IPS-18a (cell line): ENCODE measurements at regions not wholly inside any gene's neighbourhood (a gene's known extent, or its start where the extent isn't known, plus 50 kb on each side); places are given as distances from the start of the nearest gene placed in this dataset.
"Not testable (repeated sequence)": the region's sequence is repeated elsewhere in the genome, so short reads cannot be mapped to it uniquely, and the experiment has no call there.

ENCODE experiments used
- H3K27ac ChIP-seq: one replicate; pipeline ENCODE4 v1.5.1; 2013; ENCODE audit warnings: low read length
- H3K27me3 ChIP-seq: one replicate; pipeline ENCODE4 v1.6.1; 2013; ENCODE audit warnings: mild to moderate bottlenecking, low read length; ENCODE audit not compliant: control insufficient read depth, insufficient read depth
- H3K36me3 ChIP-seq: one replicate; pipeline ENCODE4 v1.6.1; 2013; ENCODE audit warnings: low read depth, low read length; ENCODE audit not compliant: control insufficient read depth
- H3K4me1 ChIP-seq: one replicate; pipeline ENCODE4 v1.6.1; 2013; ENCODE audit warnings: low read depth, low read length; ENCODE audit not compliant: control insufficient read depth
- H3K4me3 ChIP-seq: one replicate; pipeline ENCODE4 v1.5.1; 2013; ENCODE audit warnings: low read length
- H3K9ac ChIP-seq: one replicate; pipeline ENCODE4 v1.6.1; 2013; ENCODE audit warnings: mild to moderate bottlenecking, low read length, moderate library complexity
- H3K9me3 ChIP-seq: one replicate; pipeline ENCODE4 v1.6.1; 2013; ENCODE audit warnings: low read depth, low read length; ENCODE audit not compliant: control insufficient read depth

DNA sequence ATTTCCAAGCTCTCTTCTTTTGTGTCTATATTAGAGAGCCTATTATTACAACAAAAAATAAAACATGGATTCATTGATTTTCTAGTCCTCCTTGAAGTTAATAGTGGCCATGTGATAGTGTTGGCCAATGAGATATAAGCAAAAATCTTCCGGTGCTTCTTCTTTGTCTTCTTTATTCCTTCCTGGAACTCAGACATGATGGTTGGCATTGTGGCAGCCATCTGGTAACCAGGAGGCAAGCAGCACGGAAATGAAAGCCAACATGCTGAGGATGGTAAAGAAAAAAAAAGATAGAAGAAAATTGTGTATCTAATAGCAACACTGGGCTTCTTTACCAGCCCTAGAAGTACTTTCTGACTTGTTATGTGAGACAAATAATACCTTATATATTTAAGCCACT, 50.8 kb upstream of the SEL1L start:
- H3K36me3 ChIP-seq: no peaks in the 10 kb centered on the region
- no peaks in the 10 kb centered on the region for H3K4me1 ChIP-seq
- H3K4me3 ChIP-seq: no peak overlapping the region
- H3K27ac ChIP-seq: no peak overlapping the region
- no peaks in the 10 kb centered on the region for H3K9me3 ChIP-seq
- no peak overlapping the region for H3K9ac ChIP-seq
- H3K27me3 ChIP-seq: no peaks in the 10 kb centered on the region

DNA sequence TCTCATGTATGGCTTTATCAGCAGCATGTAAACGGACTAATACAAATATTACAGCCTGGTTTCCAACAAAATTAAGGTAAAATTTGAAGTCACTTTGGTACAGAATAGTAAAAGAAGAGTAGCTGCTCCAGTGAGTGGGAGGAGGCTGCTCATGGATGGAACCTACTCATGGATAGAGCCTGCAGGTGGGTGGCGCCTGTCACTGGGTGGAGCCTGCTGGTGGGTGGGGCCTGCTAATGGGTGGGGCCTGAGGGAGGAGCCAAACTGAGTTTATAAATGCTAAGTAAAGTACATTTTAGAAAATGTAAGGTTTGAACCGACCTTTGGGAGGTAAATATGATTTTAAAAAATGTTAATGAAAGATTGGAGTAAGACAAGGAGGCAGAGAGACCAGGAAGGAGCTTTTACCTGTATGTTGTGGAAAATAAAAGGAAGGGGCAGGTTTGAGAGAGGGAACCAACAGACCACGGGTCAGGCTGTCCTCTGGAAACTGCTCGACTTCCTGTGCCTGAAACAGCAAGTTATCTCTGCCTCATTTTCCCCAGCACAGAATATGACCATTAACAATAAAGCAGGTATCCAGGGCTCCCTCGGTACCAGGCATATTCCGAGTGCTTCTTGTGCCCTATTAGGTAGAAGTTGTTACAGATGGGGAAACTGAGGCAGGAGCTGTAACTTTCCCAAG, 55.9 kb upstream of the SEL1L start:
- Histone ChIP-seq H3K9ac (no peak overlapping the region), H3K4me3 (no peak overlapping the region), H3K4me1 (peaks cover 8% of the 10 kb centered on the region), H3K9me3 (no peaks in the 10 kb centered on the region), H3K36me3 (no peaks in the 10 kb centered on the region), H3K27me3 (no peaks in the 10 kb centered on the region), H3K27ac (no peak overlapping the region)

DNA sequence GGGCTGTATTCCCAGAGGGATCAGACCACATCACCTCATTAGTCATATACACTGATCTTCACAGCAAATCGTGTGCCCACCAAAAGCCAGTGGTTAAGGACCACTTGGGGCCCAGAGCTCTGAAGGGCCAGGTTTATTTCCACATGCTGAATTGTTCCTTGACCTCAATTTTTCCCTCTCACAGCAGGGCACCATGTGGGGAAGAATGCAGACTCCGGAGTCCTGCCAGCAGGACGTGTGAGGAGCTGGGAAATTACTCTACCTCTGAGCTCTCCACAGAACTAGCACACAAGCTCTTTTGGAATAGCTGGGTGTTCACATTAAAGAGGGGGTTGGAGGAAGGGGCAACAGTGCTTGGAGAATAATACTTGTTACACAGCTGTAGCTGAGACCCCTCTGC, 57.6 kb upstream of the SEL1L start:
- H3K4me3 ChIP-seq: no peak overlapping the region
- no peak overlapping the region for H3K27ac ChIP-seq
- H3K27me3 ChIP-seq: no peaks in the 10 kb centered on the region
- no peaks in the 10 kb centered on the region for H3K36me3 ChIP-seq
- H3K9ac ChIP-seq: no peak overlapping the region
- H3K4me1 ChIP-seq: peaks cover 8% of the 10 kb centered on the region
- H3K9me3 ChIP-seq: no peaks in the 10 kb centered on the region

DNA sequence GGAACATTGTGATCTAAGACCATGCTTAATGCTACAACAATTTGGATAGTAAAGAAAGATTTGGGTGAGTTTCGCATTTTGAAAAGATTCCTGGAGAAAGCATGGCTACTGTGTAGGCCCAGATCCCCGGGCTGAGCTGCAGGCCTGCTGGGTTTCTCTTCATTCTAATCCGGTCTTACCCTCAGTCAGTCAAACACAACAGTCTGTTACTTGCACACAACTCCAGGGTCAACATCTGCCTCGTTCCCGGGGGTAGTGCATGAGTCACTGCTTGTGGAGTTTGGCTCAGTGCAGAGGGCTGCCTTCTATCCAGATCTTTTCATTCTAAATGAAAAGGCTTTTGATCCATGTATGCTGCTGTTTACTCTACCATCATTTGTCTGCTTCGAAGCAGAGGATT, 60.4 kb upstream of the SEL1L start:
- Histone ChIP-seq H3K27me3 (no peaks in the 10 kb centered on the region), H3K4me3 (no peak overlapping the region), H3K27ac (no peak overlapping the region), H3K9me3 (no peaks in the 10 kb centered on the region), H3K4me1 (peaks cover 8% of the 10 kb centered on the region), H3K9ac (no peak overlapping the region), H3K36me3 (no peaks in the 10 kb centered on the region)

DNA sequence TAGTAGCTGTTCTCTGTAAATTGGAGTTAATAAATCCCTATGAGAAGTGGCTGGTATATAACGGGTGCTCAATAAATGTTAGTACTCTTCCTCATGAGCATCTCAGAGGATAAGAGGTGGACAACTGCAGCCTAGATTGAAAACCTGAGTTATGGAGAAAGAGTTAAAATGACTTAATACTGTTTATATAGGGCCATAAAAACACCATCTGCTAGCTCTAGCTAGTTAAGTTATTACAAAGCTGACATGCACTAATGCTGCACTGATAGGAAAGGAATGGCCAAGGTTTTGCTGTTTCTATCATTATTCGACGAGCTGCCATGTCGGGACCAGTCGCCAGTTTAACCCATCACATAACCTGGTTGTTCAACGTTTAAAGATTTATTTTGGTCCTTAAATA, 72.0 kb upstream of the SEL1L start:
- H3K9ac ChIP-seq: no peak overlapping the region
- no peak overlapping the region for H3K27ac ChIP-seq
- H3K9me3 ChIP-seq: no peaks in the 10 kb centered on the region
- H3K4me3 ChIP-seq: no peak overlapping the region
- H3K27me3 ChIP-seq: no peaks in the 10 kb centered on the region
- H3K4me1 ChIP-seq: no peaks in the 10 kb centered on the region
- H3K36me3 ChIP-seq: no peaks in the 10 kb centered on the region

DNA sequence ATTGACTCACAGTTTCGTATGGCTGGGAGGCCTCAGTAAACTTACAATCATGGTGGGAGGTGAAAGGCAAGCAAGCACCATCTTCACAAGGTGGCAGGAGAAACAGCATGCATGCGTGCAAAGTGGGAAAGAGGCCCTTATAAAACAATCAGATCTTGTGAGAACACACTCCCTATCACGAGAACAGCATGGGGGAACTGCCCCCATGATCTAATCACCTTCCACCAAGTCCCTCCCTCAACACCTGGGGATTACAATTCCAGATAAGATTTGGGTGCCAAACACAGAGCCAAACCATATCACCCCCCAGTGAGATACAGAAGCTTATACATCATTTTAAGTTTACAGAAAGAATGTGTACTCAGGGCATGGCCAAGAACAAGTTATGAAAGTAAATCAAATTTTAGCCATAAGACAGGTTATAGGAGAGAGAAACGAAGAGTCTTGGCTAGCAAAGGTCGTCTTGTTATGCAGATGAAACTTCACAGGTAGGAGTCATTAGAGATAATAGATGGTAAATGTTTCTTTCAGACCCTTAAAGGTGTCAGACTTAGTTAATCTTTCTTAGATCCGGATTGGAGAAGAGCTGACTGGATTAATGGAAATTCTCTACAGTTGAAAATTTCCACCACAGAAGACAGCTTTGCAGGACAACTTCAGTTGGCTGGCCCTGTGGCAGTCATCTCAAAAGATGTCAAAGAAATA, 79.8 kb upstream of the SEL1L start:
- H3K4me1 ChIP-seq: peaks cover 4% of the 10 kb centered on the region
- no peaks in the 10 kb centered on the region for H3K27me3 ChIP-seq
- H3K36me3 ChIP-seq: no peaks in the 10 kb centered on the region
- H3K9ac ChIP-seq: no peak overlapping the region
- no peak overlapping the region for H3K4me3 ChIP-seq
- H3K27ac ChIP-seq: no peak overlapping the region
- no peaks in the 10 kb centered on the region for H3K9me3 ChIP-seq

DNA sequence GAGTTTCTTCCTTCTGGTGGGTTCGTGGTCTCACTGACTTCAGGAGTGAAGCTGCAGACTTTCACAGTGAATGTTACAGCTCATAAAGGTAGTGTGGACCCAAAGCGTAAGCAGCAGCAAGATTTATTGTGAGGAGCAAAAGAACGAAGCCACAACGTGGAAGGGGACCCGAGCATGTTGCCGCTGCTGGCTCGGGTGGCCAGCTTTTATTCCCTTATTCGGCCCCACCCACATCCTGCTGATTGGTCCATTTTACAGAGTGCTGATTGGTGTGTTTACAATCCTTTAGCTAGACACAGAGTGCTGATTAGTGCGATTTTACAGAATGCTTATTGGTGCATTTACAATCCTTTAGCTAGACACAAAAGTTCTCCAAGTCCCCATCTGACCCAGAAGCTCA, 80.6 kb upstream of the SEL1L start:
- H3K9me3 ChIP-seq, H3K27ac ChIP-seq, H3K36me3 ChIP-seq, H3K4me3 ChIP-seq, H3K27me3 ChIP-seq, H3K4me1 ChIP-seq, H3K9ac ChIP-seq: not testable (repeated sequence)

DNA sequence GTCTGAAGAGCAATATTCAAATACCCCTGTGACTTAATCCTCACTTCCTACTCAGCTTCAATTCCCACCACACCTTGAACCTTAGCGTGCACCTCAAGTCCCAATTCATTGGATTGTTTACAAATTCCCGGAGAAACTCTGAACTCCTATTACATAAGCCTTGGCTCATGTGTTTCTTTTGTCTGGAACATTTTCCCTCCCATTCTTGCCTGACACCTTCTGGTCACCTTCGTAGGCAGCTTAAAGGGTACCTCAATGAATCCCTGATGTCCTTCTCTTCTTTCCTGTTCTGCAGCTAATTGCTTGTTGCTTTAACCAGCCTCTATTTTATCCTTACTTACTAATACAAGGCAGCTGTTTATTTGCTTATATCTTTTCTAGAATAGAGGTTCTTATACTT, 85.0 kb upstream of the SEL1L start:
- no peak overlapping the region for H3K4me3 ChIP-seq
- H3K27ac ChIP-seq: no peak overlapping the region
- H3K27me3 ChIP-seq: no peaks in the 10 kb centered on the region
- H3K4me1 ChIP-seq: peaks cover 3% of the 10 kb centered on the region
- no peaks in the 10 kb centered on the region for H3K36me3 ChIP-seq
- H3K9ac ChIP-seq: no peak overlapping the region
- no peaks in the 10 kb centered on the region for H3K9me3 ChIP-seq

DNA sequence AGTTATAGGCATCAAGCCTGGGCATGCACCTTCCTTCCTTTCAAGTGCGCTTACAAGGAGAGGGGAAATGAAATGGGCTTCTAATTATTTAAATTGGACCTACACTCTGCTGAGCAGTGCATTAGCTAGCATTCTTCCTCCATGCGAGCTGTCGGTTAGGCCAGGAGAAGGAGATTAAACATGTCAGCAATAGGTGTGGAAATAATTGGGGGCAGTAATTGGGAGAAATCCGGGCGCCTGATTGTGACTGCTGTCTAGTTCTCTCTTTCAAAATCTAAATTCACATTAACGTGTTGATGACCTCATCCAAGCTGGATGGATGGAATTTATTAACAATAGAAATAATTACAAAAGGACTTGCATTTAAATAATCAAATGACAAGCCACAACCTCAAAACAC, 86.2 kb upstream of the SEL1L start:
- no peak overlapping the region for H3K9ac ChIP-seq
- no peaks in the 10 kb centered on the region for H3K9me3 ChIP-seq
- H3K27ac ChIP-seq: no peak overlapping the region
- H3K4me1 ChIP-seq: no peaks in the 10 kb centered on the region
- no peaks in the 10 kb centered on the region for H3K27me3 ChIP-seq
- H3K36me3 ChIP-seq: no peaks in the 10 kb centered on the region
- H3K4me3 ChIP-seq: no peak overlapping the region

DNA sequence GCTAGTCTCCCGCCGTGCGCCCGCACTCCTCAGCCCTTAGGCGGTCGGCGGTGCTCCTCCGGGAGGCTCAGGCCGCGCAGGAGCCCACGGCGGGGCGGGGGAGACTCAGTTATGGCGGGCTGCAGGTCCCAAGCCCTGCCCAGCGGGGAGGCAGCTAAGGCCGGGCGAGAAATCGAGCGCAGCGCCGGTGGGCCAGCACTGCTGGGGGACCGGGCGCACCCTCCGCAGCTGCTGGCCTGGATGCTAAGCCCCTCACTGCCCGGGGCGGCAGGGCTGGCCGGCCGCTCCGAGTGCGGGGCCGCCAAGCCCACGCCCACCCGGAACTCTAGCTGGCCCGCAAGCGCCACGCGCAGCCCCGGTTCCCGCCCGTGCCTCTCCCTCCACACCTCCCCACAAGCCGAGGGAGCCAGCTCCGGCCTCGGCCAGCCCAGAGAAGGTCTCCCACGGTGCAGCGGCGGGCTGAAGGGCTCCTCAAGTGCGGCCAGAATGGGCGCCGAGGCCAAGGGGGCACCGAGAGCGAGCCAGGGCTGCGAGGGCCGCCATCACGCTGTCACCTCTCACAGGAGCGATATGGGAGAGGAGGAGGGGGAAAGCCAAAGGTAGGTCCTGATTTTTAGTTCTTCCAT, 90.2 kb upstream of the SEL1L start:
- not testable (repeated sequence) for H3K9ac ChIP-seq, H3K27me3 ChIP-seq, H3K36me3 ChIP-seq, H3K27ac ChIP-seq, H3K4me3 ChIP-seq, H3K9me3 ChIP-seq, H3K4me1 ChIP-seq

DNA sequence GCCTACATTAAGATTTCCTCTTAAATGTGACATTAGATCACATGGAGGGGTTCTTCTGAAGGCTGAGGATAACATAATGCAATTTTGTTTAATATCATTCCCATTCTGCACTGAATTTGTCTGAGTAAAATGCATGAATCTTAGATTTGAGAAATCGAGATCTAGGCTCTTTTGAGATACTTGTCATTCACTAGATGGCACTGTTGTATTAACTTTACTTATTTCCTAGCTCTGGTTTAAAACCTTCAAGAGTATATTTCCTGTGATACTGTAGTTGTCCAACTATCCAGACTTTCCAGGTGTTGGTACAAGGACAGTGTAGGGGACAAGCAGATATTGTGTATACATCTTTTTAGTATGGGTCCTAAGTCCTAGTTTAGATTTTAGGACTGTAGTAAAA, 91.7 kb upstream of the SEL1L start:
- H3K36me3 ChIP-seq: no peaks in the 10 kb centered on the region
- no peaks in the 10 kb centered on the region for H3K4me1 ChIP-seq

DNA sequence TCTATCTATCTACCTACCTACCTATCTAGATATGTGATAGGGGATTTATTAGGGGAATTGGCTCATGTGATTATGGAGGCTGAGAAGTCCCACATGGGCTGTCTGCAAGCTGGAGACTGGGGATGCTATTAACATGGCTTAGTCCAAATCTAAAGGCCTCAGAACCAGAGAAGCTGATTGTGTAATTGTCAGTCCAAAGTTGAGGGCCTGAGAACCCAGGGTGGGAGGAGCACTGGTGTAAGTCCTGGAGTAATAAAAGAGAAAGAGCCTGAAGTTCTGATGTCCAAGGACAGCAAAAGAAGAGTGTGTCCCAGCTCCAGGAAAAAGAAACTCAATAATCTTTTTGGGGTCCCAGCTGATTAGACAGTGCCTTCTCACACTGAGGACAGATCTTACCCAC, 98.5 kb upstream of the SEL1L start:
- Histone ChIP-seq H3K9me3 (no peaks in the 10 kb centered on the region), H3K4me3 (no peak overlapping the region), H3K27ac (no peak overlapping the region), H3K27me3 (no peaks in the 10 kb centered on the region), H3K36me3 (no peaks in the 10 kb centered on the region), H3K9ac (no peak overlapping the region), H3K4me1 (no peaks in the 10 kb centered on the region)

More for the DNA sequence above, 91.7 kb upstream of the SEL1L start:
- no peaks in the 10 kb centered on the region for H3K27me3 ChIP-seq
- no peaks in the 10 kb centered on the region for H3K9me3 ChIP-seq
- no peak overlapping the region for H3K27ac ChIP-seq
- no peak overlapping the region for H3K4me3 ChIP-seq
- no peak overlapping the region for H3K9ac ChIP-seq
